Kidney epithelial cell (primary cell): ENCODE measurements at regions not wholly inside any gene's neighbourhood (a gene's known extent, or its start where the extent isn't known, plus 50 kb on each side); places are given as distances from the start of the nearest gene placed in this dataset.

ENCODE experiments used
- DNase-seq: peaks from one replicate; pipeline ENCODE4 v3.0.0-alpha.2; 2010; ENCODE audit warnings: low read depth
- H3K27me3 ChIP-seq: 2 replicates; pipeline ENCODE4 v1.6.0; 2011; ENCODE audit warnings: low read length; ENCODE audit not compliant: control insufficient read depth, insufficient read depth
- H3K36me3 ChIP-seq: 2 replicates; pipeline ENCODE4 v1.5.1; 2011; ENCODE audit warnings: low read length; ENCODE audit not compliant: control insufficient read depth, insufficient read depth
- H3K4me3 ChIP-seq: 2 replicates; pipeline ENCODE4 v1.5.1; 2011; ENCODE audit warnings: low read depth, mild to moderate bottlenecking, control low read depth, low read length
- CTCF ChIP-seq: IDR thresholded peaks from 2 replicates; pipeline ENCODE4 v1.5.1; 2011; ENCODE audit warnings: mild to moderate bottlenecking, moderate library complexity, low read length, control low read depth, inconsistent platforms; ENCODE audit not compliant: insufficient read depth, poor library complexity, severe bottlenecking

GRCh38 chr6:48883116-48883515 is 579.9 kb downstream of the MMUT start:
- Histone ChIP-seq H3K27me3 (no peaks in the 10 kb centered on the region), H3K4me3 (no peak overlapping the region), H3K36me3 (no peaks in the 10 kb centered on the region)
- DNase-seq, result no peak
- no peak for TF ChIP-seq CTCF

- no peak for DNase-seq
- no peak for TF ChIP-seq CTCF
- H3K27me3 ChIP-seq, result no peaks in the 10 kb centered on the region
- no peak overlapping the region for H3K4me3 ChIP-seq
- no peaks in the 10 kb centered on the region for H3K36me3 ChIP-seq
Observed at GRCh38 chr6:48881551-48881950, 581.5 kb downstream of the MMUT start.

GRCh38 chr6:48869595-48869994 is 593.5 kb downstream of the MMUT start:
- H3K27me3 ChIP-seq, result no peaks in the 10 kb centered on the region
- no peak for TF ChIP-seq CTCF
- H3K4me3 ChIP-seq, result no peak overlapping the region
- DNase-seq, result no peak
- H3K36me3 ChIP-seq, result no peaks in the 10 kb centered on the region

DNA sequence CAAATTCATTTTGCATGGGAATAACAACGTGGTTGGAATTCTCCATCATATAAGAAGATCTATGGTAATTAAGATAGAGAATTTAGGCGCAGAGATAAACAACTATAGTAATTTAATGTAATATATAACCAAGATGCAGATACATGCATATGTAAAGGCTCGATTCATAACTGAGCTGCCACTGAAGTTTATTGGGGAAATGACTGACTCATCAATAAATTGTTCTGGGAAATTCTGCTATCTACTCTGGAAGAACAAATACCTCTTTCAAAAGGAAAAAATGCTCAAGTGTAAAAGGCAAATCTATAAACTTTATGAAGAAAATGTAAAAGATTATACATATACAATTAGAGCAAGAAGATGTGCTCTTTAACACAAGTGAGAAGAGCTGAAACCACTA is 596.4 kb downstream of the MMUT start:
- DNase-seq, result no peak
- no peaks in the 10 kb centered on the region for H3K36me3 ChIP-seq
- no peaks in the 10 kb centered on the region for H3K27me3 ChIP-seq
- H3K4me3 ChIP-seq, result no peak overlapping the region
- TF ChIP-seq CTCF, result no peak

DNA sequence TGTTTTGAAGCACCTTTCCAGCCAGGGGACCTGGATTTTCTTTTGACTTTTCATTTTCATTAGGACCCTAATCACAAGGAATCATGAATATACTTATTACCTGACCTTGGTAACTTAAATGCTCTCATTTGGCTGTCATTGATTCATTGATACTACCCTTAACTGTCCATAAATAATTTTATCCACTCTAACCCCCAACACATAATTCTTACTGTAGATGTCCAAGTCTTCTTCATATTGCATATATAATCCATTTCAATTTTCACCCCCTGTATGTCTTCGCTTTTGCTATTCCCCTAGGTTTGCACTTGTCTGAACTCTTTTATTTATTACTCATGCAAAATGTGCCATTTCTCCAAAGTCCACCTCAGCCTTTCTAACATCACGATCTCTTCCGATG is 602.9 kb downstream of the MMUT start:
- TF ChIP-seq CTCF, result no peak
- H3K4me3 ChIP-seq, result no peak overlapping the region
- no peaks in the 10 kb centered on the region for H3K36me3 ChIP-seq
- no peak for DNase-seq
- H3K27me3 ChIP-seq, result no peaks in the 10 kb centered on the region

GRCh38 chr6:48859562-48860123 is 603.4 kb downstream of the MMUT start:
- H3K36me3 ChIP-seq, result no peaks in the 10 kb centered on the region
- no peak overlapping the region for H3K4me3 ChIP-seq
- no peak for DNase-seq
- no peak for TF ChIP-seq CTCF
- H3K27me3 ChIP-seq, result no peaks in the 10 kb centered on the region
